ENCODE measurements at regions not wholly inside any gene's neighbourhood (a gene's known extent, or its start where the extent isn't known, plus 50 kb on each side); places are given as distances from the start of the nearest gene placed in this dataset.
"Not testable (repeated sequence)": the region's sequence is repeated elsewhere in the genome, so short reads cannot be mapped to it uniquely, and the experiment has no call there.

DNA sequence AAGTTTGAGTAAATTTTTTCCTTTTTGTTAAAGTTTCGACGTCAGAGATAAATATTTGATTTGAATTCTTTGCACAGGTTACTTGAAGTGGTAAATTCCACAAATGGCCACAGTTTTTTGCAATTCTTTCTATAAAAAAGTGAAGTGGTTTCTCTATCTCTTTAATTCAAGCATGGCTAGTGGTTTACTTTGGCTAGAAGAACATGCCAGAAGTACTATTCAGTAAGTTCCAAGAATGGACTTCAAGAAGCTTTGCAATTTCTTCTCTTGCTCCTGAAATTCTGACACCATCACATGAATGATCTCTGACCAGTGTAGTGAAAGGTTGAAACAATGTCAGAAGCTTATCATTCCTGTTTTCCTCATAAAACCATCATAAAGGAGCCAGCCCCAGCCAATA is 55.7 kb upstream of the RNPC3 start:
- DNase-seq = no peak

DNA sequence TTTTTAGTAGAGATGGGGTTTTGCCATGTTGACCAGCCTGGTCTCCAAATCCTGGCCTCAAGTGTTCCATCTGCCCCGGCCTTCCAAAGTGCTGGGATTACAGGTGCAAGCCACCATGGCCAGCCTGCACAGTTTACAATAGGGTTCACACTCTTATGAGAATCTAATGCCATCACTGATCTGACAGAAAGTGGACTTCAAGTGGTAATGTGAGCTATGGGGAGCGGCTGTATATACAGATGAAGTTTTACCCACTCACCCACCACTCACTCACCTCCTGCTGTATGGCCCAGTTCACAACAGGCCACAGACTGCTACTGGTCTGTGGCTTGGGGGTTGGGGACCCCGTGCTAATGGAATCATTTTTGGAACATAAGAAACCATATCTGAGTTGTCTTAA is 58.4 kb upstream of the RNPC3 start:
- no peak for DNase-seq

DNA sequence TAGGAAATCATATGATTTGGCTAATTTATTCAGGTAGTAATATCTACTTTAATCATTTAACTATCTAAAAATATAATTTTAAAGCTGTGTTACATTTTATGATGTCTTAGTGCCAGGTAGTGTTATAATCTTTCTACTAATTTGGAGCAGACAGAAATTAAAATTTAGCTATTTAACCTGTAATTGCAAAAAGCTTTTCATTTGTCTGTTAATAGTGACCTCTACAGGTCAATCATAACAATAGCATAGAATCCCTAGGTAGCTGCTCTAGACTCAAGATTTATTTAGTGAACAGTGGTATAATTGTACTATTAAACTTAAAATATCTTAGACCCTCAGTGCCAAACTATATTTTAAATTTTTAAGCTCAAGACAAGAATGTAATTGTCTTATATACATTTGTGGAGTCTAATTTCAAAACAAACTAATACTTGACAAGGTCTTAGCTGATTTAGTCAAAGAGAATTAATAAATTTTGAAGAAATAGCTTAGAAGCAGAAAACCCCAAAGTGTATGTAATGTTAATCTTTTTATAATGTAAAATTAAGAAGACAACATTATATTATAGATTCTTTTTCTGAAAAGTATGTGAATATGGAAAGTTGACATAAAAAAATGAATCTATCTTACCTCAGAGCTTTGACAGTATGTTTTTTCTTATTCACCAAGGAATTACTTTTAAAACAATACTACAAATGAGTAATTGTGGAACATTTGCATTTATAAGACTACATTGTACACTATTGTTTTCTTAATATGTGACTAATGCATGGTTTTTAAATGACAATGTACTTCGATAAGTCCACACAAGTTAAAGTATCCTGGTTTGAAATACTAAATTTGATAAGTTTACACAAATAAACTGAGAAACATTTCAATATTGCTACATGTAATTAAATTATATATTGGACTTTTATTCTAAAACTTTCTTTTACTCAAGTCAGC is 64.1 kb upstream of the RNPC3 start:
- peak; percentile 55 for DNase-seq

DNA sequence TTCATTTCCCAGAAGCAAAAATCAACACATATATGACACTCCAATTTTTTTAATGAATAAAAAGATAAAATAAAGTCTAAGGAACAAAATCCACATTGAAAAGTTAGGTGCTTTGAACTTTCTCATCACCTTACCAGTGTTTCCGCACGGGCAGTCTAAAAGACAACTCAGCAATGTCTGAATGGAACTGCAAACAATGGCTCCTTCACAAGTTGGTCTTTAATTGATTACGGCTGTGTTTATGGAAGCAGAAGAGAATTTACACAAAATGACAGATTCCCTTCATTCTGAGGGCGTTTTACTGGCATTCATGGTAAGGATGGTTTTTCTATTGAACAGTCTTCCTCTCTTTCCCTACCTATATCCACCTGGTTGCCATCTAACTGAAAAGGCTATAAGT is 65.0 kb upstream of the RNPC3 start:
- DNase-seq = no peak

DNA sequence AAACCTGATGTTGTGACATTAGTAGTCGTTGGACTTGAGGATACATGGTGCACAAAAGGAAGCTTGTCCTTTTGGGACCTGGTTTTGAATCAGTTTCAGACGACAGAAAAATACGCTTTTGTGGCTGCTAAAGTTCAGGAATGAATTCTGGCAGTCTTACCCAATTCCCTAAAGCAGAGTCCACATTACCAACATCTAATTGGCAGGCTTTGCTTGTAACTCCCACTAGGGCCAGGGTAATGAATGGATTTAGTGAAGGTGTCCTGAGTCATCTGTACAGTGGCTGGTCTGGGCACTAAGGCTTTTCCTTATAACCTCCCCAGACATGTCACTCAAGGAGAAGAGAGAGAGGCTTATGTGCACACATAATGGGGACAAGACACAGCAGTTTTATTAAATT is 66.2 kb upstream of the RNPC3 start:
- DNase-seq = no peak

DNA sequence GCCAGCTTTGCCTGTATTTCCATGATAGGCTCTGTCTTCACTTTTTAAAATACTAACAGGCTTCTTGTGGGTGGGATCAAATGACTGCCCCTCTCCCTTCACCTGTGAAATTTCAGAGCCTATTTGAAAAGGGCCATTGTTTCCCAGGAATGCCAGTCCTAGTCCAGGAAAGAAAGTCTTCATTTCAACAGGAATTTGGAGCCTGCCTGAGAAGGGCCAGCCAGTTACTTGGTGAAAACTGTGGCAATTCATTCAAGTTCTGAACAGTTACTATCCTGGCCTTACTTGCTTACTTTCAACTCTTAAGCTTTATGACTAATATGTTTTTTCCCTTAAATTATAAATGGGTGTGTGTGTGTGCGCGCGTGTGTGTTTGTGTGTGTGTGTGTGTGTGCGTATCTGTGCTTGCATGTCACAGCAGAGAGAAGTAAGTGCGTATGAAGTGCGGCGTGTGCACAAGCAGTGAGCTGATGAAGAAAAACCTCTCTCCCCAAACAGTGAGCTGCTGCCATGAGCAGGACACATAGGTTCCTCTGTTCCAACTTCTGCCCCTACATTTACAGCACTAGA is 67.5 kb upstream of the RNPC3 start:
- no peak for DNase-seq

DNA sequence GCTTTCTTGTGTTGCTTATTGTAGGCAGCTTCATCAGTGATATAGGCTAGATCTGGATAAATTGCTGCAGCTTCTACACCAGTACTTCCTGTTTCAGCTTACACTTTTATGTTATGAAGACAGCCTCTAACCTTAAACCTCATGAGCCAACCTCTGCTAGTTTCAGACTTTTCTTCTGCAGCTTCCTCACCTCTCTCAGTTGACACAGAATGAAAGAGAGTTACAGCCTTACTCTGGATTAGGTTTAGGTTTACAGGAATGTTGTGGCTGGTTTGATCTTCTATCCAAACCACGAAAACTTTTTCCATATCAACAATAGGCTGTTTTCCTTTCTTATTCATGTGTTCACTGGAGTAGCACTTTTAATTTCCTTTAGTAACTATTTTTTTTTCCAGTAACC is 76.9 kb upstream of the RNPC3 start:
- no peak for DNase-seq

DNA sequence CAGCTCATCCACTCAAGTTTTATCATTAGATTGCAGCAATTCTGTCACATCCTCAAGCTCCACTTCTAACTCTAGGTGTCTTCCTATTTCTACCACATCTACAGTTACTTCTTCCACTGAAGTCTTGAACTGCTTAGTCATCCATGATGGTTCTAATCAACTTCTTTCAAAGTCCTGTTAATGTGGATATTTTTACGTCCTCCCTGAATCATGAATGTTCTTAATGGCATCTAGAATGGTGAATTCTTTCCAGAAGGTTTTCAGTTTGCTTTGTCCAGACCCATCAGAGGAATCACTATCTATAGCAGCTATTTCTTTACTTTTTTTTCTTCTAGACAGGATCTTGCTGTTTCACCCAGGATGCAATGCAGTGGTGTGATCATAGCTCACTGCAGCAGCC is 78.0 kb upstream of the RNPC3 start:
- DNase-seq = no peak

DNA sequence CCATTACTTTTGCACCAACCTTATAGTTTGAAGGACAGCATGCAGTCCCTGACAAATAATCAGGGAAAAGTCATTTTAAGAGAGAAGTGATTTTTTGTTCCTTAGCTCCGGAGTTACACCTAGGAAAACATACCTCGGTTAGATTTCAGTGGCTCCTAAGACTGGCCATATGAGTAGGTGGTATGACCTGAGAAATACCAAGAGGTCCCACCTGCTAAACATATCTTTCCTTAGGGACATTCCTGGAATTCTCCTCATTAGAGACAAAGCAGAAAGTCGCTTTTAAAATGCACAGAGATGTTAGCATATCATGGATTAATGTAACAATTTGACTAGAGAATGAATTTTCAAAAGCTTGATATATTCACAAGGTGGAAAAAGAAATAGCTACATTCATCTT is 84.2 kb upstream of the RNPC3 start:
- DNase-seq = no peak

DNA sequence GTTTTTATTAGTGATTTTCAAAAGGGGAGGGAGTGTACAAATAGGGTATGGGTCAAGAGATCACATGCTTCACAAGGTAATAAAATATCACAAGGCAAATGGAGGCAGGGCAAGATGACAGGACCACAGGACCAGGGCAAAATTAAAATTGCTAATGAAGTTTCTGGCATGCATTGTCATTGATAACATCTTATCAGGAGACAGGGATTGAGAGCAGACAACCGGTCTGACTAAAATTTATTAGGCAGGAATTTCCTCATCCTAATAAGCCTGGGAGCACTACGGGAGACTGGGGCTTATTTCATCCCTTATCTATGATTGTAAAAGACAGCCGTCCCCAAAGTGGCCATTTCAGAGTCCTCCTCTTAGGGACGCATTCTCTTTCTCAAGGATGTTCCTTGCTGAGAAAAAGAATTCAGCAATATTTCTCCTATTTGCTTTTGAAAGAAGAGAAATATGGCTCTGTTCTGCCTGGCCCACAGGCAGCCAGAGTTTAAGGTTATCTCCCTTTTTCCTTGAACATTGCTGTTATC is 88.9 kb upstream of the RNPC3 start:
- DNase-seq = not testable (repeated sequence)

DNA sequence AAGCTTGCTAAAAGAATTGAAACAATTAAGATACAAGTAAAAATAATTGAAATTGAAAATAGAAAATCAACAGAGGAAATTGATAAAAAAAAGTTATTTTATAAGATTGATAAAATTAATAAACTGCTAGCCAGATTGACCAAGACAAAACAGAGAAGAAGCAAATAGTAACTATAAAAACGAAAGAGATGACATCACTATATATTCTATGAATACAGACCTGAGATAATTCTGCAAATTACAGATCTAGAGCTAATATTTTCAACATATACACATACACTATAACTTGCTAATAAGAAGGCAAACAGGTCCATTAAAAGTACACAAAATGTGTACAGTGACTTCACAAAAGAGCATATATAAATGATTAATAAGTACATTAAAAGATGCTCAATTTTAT is 90.1 kb upstream of the RNPC3 start:
- DNase-seq = no peak

DNA sequence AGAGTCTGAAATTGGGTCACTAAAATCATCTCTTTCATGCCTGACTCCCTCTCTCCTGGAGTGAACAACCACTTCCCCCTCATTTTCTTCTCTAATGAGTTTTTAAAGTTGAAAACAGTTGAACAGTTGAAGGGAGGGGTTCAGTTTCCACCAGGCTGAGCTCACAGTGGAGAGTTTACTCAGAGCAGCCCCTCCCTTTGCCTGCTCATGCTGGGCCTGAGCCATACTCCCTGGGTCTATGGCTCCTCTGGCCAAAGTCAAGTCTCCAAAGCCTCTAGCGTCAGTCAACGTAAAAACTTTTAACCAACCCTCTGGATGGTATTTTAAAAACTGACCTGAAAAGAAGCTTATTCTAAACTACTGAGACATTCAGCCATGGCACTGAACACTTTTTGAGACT is 100.8 kb upstream of the RNPC3 start:
- no peak for DNase-seq

DNA sequence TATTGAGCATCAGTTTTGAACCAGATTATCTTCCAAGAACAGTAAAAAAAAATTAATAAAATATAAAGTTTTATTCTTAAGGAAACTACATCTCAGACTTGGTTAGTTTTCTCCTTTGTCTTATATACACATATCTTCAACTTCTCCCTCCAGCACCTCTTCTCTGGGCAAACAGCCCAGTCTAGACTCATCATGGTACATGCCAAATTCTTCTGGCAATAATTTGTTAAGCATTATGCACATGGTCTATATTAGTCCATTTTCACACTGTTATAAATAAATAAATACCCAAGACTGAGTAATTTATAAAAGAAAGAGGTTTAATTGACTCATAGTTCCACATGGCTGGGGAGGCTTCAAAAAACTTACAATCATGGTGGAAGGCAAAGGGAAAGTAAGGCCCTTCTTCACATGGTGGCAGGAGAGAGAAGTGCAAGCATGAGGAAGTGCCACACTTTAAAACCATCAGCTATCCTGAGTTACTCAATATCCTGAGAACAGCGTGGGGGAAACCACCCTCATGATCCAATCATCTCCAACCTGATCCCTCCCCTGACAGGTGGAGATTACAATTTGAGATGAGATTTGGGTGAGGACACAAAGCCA is 108.7 kb upstream of the RNPC3 start:
- no peak for DNase-seq

DNA sequence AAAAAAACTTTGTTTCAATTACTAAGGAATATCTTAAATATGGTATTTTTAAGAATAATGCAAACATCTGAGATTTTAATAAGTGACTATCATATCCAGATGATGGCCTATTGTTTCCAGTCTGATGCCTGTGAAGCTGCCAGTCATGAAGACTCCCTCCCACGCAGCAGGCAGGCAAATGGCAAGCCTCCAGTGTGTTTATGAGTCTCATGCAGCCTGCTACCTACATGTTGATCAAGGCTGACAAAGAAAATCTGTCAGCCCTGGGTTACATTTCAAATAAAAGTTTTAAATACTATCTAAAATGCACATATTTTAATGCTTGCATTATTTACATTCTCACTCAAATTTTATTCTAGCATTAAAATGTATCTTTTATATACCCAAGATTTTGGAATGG is 137.6 kb upstream of the RNPC3 start:
- DNase-seq = no peak

DNA sequence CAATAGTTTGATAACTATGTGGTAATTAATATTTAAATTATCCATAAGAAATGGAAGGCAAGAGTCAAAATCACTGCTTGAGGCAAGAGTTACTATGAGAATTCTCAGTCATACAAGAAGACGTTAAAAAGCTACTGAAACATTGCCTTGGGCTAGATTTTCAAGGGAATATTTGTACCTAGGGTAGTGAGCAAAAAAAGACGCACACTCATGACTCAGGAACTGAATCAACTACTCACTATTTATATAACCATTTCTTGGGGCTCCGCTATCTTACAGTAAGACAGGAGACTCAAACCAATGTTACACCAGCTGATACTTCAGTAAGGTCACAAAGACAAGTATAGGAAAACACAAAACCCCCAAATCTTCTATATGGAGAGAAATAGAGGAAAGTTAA is 151.5 kb upstream of the RNPC3 start:
- DNase-seq = no peak

DNA sequence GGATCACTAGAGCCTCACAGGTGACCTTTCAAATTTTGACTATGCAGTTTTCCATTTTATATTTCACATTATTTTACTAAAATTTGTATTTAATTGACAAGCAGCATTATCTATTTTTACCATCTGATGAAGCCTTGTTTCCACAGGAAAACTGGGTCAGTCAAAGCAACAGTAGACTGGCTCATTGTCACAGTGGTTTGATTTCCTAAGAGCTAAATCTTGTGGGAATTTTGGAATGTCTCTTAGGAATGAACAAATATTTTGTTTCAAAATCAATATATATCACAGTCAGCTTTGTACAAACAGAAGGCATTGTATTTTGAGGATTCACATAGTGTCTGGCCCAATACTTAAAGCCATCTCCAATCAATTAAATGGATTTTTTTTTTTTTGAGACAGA is 152.6 kb upstream of the RNPC3 start:
- DNase-seq = no peak

DNA sequence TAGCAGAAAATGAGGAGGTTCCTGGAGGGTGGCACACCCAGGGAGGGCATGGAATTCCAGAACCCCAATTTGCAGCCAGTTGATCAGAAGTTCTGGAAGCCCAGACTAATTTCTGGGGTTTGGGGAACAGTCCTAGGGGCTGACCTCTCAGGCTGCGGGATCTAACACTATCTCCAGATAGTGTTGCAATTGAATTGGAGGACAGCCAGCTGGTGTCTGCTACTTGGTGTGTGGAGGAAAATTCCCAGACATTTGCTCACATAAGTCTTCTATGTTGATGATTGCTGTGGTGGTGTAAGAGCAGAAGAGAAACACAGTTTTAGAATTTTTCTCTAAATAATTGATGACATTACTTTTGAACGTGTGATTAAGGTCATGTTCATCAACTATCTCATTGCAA is 154.3 kb upstream of the RNPC3 start:
- no peak for DNase-seq

DNA sequence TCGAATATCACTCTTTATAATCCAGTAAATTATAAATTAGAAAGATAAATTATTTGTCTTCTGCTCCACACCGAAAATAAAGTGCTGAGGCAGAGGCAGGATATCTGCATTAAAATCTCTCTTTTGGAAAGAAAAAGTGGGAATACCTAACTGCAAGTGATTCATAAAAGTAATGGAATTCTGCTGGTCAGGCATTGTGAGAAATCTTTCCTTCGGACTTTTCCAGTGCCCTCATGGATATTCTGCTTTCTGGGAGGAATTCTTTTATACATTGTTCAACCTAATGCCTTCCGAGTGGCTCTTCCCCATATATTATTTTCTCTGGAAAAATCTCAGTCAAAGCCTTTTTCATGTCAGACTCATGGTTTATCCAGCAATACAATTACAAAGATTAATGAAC is 158.3 kb upstream of the RNPC3 start:
- DNase-seq = no peak

DNA sequence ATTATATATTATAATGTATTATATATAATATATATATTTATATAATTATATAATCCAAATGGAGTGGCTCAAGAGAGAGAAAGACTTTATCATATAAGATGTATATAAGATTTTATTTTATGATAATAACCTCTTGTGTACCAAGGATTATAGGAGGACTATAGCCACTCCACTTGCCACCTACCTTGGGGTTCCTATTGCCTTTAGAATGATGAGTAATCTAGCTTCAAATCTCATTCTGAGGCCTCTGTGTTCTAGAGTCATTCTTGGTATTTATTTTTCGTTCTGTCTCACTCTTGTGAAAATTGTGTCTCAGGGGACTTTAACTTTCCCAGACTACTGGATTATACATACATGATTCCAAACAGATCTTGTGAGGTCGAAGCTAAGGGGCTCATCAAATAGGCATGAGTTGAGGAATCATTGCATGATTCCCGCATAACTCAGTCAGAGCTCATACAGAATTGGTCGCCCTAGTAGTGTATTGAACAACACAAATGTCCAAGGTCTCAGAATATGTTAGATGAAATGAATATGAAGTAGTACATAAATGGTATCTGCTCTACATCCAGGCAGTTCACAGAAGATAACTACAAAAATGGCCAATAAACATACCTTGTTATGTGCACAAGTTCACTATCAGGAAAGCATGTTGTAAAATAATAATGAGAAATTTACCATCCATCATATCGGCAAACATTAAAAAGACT is 159.5 kb upstream of the RNPC3 start:
- DNase-seq = no peak

DNA sequence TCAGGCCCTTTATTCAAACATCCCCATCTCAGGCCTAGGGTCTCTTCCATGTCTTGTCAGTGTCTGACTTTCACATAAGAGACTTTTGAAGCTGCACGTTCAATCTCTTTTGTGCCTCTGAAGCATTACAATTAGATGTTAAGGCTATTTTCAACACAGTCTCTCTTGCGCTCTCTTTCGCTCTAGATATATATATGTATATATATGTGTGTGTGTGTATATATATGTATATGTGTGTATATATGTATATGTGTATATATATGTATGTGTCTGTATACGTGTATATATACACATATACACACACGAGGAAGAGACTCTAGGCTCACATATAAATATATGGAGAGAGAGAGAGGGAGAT is 162.5 kb upstream of the RNPC3 start:
- no peak for DNase-seq

DNA sequence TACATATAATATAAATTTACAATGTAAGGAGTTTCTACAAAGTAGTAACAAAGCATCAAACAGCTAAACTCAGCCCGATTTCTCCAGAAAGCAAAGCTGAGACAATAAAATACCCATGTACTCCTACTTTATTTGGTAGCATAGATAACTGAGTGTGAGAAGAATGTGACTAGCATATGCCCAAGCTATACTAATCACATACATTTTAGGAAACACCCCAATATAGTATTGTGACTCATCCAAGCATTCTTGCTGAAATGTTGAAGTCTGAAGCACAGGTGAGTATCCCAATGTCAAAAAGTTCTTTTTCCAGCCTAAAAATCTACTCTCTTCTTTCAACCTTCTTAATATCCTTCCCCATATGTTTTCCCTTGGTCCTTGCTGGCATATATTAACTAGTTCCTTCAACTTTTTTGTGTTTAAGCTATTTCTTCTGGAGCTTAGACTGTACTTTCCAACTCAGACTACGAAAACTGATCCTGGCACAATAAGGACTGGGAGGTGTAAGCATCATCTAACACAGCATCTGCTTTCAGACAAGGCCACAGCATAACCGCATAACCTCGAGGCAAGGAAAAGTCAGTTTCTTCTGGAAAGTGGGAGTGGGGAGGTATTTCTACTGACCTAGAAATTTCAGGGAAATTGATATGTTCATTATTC is 163.0 kb upstream of the RNPC3 start:
- DNase-seq = no peak

DNA sequence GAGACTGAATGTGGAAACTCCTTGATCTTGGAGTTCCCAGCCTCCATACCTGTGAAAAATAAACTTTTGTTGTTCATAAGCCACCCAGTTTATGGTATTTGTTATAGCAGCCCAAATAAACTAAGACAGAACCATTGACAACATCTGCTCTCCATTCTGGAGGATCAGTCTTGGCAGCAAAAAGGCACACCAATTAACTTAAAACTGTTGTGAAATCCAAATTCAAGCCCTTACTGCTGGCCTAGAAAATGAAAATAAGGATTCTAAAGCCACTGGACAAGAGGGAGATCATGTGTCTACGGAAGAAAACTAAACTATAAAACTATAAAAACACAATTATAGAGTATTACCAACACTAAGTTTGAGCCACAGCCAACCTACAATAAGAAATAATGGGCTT is 172.1 kb upstream of the RNPC3 start:
- no peak for DNase-seq

DNA sequence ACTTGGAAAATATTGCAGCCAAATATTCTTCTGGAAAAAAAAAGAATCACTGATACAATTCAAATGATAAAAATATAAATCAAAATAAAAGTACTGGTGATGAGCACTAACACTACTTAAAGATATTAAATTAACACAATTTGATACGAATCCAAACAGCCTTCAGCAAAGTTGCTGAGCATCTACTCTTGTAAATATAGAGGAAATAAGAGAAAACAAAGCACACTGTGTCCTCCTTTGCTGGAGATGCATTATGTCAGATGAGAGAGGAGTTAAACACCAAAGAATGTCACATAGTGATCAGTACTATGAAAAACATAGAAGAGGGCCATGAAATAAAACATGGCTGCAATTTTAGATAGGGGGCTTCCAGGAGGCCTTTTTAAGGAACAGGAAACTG is 177.4 kb upstream of the RNPC3 start:
- no peak for DNase-seq

Data from NCI-H1694 treated with DMSO at 0.1 percent for 48 hours (cell line).